Testis (tissue), 2 donors: ENCODE measurements at regions not wholly inside any gene's neighbourhood (a gene's known extent, or its start where the extent isn't known, plus 50 kb on each side); places are given as distances from the start of the nearest gene placed in this dataset.

ENCODE experiments used
- POLR2A ChIP-seq: fragments of 450-650 bp; IDR thresholded peaks from one replicate; pipeline ENCODE4 v1.6.1; 2017; ENCODE audit warnings: antibody characterized with exemption, mild to moderate bottlenecking, moderate library complexity
- TF ChIP-seq, protein P1 (sequence below), 3 experiments: fragments of 450-650 bp in 2 of 3; fragments of 200-600 bp in 1 of 3; sonication (generic) in 1 of 3; IDR thresholded peaks; one replicate each; pipeline ENCODE4 v1.5.1; 2016 to 2019; ENCODE audit warnings: antibody characterized with exemption in 3 of 3, mild to moderate bottlenecking in 2 of 3, moderate library complexity in 1 of 3

DNA sequence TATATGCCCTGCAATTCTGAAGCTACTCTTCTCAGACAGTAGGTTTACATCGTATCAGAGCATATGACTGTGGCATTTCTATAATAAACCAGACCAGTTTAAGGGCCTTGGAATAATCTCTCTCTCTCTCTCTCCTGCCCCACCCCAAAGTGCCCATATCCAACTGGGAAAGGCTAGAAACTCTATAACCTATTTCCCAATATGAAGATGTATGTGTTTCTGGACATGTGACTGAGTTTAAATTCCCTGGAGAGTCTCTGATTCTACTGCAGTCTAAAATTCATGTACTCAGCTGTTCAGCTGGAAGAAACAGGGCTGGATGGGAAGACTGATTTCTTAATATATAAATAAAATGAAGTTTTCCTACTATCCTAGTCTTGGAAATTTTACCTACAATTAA lies 91.9 kb upstream of the MBNL2 start:
- TF ChIP-seq, protein P1, sequence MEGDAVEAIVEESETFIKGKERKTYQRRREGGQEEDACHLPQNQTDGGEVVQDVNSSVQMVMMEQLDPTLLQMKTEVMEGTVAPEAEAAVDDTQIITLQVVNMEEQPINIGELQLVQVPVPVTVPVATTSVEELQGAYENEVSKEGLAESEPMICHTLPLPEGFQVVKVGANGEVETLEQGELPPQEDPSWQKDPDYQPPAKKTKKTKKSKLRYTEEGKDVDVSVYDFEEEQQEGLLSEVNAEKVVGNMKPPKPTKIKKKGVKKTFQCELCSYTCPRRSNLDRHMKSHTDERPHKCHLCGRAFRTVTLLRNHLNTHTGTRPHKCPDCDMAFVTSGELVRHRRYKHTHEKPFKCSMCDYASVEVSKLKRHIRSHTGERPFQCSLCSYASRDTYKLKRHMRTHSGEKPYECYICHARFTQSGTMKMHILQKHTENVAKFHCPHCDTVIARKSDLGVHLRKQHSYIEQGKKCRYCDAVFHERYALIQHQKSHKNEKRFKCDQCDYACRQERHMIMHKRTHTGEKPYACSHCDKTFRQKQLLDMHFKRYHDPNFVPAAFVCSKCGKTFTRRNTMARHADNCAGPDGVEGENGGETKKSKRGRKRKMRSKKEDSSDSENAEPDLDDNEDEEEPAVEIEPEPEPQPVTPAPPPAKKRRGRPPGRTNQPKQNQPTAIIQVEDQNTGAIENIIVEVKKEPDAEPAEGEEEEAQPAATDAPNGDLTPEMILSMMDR (IDR thresholded peaks at IDR 0.05): no peak
- TF ChIP-seq POLR2A: no peak
